CD4-positive, alpha-beta T cell (primary cell): ENCODE measurements at regions not wholly inside any gene's neighbourhood (a gene's known extent, or its start where the extent isn't known, plus 50 kb on each side); places are given as distances from the start of the nearest gene placed in this dataset.
"Not testable (repeated sequence)": the region's sequence is repeated elsewhere in the genome, so short reads cannot be mapped to it uniquely, and the experiment has no call there.

Experiments
- ATAC-seq: fragments of 200-7000 bp; cut with Tn5 transposase; one replicate; pipeline ENCODE4 v1.10.0; 2022; ENCODE audit warnings: mild to moderate bottlenecking; ENCODE audit not compliant: poor library complexity
- CTCF ChIA-PET: fragments of 350-600 bp; sonication (Branson Sonifier 250); formaldehyde crosslinking; loops from one replicate; lab custom pipeline; 2021; ENCODE audit warnings: antibody characterized with exemption, inconsistent platforms; lab: Charles Lee
- POLR2A ChIA-PET: fragments of 350-600 bp; sonication (Branson Sonifier 250); formaldehyde crosslinking; loops from one replicate; lab custom pipeline; 2021; ENCODE audit warnings: antibody characterized with exemption, inconsistent platforms; lab: Charles Lee
- DNase-seq, 14 experiments: peaks; one replicate each; pipeline ENCODE4 v3.0.0-alpha.2; 2013 to 2020; ENCODE audit warnings: mixed read lengths in 2 of 14
- H3K27ac ChIP-seq, 2 donors: one replicate each; pipeline versions ENCODE4 v1.5.1 to v1.7.0; 2013; ENCODE audit warnings: low read length in 2 of 2, low read depth in 1 of 2, mild to moderate bottlenecking in 1 of 2
- H3K27me3 ChIP-seq, 2 experiments: 1 replicate in 1 of 2; 2 replicates in 1 of 2; pipeline versions ENCODE4 v1.6.1 to v1.7.0; 2013; ENCODE audit warnings: low read length in 2 of 2, control low read depth in 1 of 2, mild to moderate bottlenecking in 1 of 2, moderate library complexity in 1 of 2; ENCODE audit not compliant: insufficient read depth in 2 of 2, control insufficient read depth in 1 of 2
- H3K36me3 ChIP-seq: one replicate; pipeline ENCODE4 v1.6.1; 2013; ENCODE audit warnings: low read length, control low read depth; ENCODE audit not compliant: insufficient read depth
- H3K4me1 ChIP-seq: one replicate; pipeline ENCODE4 v1.6.1; 2013; ENCODE audit warnings: low read length, control low read depth; ENCODE audit not compliant: insufficient read depth
- H3K4me3 ChIP-seq: one replicate; pipeline ENCODE4 v1.5.1; 2013; ENCODE audit warnings: mild to moderate bottlenecking, low read length, moderate library complexity
- H3K9me3 ChIP-seq, 2 experiments: 1 replicate in 1 of 2; 2 replicates in 1 of 2; pipeline versions ENCODE4 v1.6.1 to v1.7.0; 2013; ENCODE audit warnings: low read length in 2 of 2, mild to moderate bottlenecking in 2 of 2, control low read depth in 1 of 2, moderate library complexity in 1 of 2; ENCODE audit not compliant: control insufficient read depth in 1 of 2, insufficient read depth in 1 of 2
- H3K27ac Mint-ChIP-seq: one replicate; pipeline ENCODE4 v1.8.0; 2020; ENCODE audit warnings: mixed read lengths
- H3K27me3 Mint-ChIP-seq: one replicate; pipeline ENCODE4 v1.8.0; 2021; ENCODE audit warnings: mixed read lengths
- H3K36me3 Mint-ChIP-seq: one replicate; pipeline ENCODE4 v1.8.0; 2021; ENCODE audit warnings: low read depth, mixed read lengths
- H3K4me1 Mint-ChIP-seq: one replicate; pipeline ENCODE4 v1.8.0; 2021; ENCODE audit warnings: low read depth, mixed read lengths
- H3K4me3 Mint-ChIP-seq: one replicate; pipeline ENCODE4 v1.8.0; 2020; ENCODE audit warnings: mild to moderate bottlenecking, mixed read lengths
- H3K9me3 Mint-ChIP-seq: one replicate; pipeline ENCODE4 v1.8.0; 2020; ENCODE audit warnings: mixed read lengths
- intact Hi-C, 2 experiments: fragments of 100-400 bp; cut with DNase I in 1 of 2; cut with micrococcal nuclease in 1 of 2; formaldehyde crosslinking; loops; one replicate each; pipeline versions ENCODE4 v1.15.1 to v1.9.0; 2023 to 2025; cut with DNase I, micrococcal nuclease
- TF ChIP-seq, protein P1 (sequence below): fragments of 200-600 bp; IDR thresholded peaks from one replicate; pipeline ENCODE4 v1.8.0; 2022; ENCODE audit warnings: antibody characterized with exemption, mild to moderate bottlenecking

- no peak for DNase-seq
- Mint-ChIP-seq H3K4me3 (no peak overlapping the region), H3K27me3 (no peaks in the 10 kb centered on the region), H3K9me3 (no peaks in the 10 kb centered on the region), H3K36me3 (no peaks in the 10 kb centered on the region), H3K4me1 (no peaks in the 10 kb centered on the region), H3K27ac (no peak overlapping the region)
- no peaks in the 10 kb centered on the region for H3K9me3 ChIP-seq
- POLR2A ChIA-PET = no interaction called here
- TF ChIP-seq, protein P1, sequence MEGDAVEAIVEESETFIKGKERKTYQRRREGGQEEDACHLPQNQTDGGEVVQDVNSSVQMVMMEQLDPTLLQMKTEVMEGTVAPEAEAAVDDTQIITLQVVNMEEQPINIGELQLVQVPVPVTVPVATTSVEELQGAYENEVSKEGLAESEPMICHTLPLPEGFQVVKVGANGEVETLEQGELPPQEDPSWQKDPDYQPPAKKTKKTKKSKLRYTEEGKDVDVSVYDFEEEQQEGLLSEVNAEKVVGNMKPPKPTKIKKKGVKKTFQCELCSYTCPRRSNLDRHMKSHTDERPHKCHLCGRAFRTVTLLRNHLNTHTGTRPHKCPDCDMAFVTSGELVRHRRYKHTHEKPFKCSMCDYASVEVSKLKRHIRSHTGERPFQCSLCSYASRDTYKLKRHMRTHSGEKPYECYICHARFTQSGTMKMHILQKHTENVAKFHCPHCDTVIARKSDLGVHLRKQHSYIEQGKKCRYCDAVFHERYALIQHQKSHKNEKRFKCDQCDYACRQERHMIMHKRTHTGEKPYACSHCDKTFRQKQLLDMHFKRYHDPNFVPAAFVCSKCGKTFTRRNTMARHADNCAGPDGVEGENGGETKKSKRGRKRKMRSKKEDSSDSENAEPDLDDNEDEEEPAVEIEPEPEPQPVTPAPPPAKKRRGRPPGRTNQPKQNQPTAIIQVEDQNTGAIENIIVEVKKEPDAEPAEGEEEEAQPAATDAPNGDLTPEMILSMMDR = no peak
- CTCF ChIA-PET = no interaction called here
- no peaks in the 10 kb centered on the region for H3K36me3 ChIP-seq
- no peaks in the 10 kb centered on the region for H3K4me1 ChIP-seq
- H3K27me3 ChIP-seq = no peaks in the 10 kb centered on the region
- intact Hi-C loops = no loop called here
- H3K27ac ChIP-seq = no peak overlapping the region
- no peak for ATAC-seq
- no peak overlapping the region for H3K4me3 ChIP-seq
These were observed 686.9 kb downstream of the BCKDHB start for GRCh38 chr6:80793411-80793810.

DNA sequence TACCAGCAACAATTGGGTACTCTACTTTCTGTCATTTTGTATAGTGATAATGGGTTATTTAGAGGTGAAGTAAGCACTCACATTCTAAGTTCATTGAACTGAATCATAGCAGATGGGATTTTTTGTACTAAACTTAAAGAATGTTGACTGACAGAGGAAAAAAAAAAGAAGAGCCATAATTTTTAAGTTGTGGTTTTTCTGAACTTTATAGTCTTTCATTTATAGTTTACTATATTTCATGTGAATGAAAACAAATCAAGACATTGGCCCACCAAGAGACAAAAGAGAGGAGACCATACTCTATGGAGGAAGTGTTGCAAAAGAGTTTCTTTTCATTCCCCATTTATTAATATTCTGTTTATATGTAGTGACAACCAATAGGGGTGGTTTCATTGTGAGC, 685.7 kb downstream of the BCKDHB start:
- Mint-ChIP-seq H3K4me3 (no peak overlapping the region), H3K9me3 (no peaks in the 10 kb centered on the region), H3K27me3 (no peaks in the 10 kb centered on the region), H3K36me3 (no peaks in the 10 kb centered on the region), H3K27ac (no peak overlapping the region), H3K4me1 (no peaks in the 10 kb centered on the region)
- H3K9me3 ChIP-seq = peaks cover 0 to 3% of the 10 kb centered on the region in 2 experiments
- ChIA-PET CTCF (no interaction called here), POLR2A (no interaction called here)
- no peaks in the 10 kb centered on the region for H3K4me1 ChIP-seq
- no peaks in the 10 kb centered on the region for H3K27me3 ChIP-seq
- H3K4me3 ChIP-seq = no peak overlapping the region
- no peak for DNase-seq
- intact Hi-C loops = no loop called here
- H3K36me3 ChIP-seq = no peaks in the 10 kb centered on the region
- no peak overlapping the region for H3K27ac ChIP-seq
- TF ChIP-seq, protein P1 = no peak
- ATAC-seq = no peak

DNA sequence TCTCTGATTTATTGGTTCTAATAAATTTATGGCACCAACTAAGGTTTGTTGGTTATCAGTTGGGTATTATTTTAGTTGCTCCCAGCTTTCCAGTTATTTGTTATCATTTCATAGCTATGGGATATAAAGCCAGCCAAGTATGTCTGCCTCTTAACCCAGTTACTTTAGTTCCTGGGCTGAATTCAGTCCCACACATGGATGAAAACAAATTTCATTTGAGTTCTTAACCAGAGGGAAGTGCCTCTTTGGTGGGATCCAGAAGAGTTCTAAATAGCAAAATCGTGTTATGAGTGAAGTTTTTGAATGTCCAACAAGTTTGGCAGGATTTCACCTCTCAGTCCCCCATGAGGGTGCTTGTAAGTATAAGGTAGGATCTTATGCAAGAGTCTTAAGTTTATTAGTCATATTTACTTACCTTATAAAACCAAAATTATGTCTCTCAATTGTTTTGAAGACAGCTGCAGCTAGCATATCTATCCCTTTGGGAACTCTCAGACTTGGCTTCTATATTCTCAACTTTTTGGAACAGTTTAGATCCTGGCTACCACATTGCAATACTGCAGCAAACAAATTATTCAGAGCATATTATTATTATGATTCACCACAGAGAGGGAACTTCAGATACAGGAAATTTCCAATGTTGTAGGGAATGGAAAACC, 683.6 kb downstream of the BCKDHB start:
- intact Hi-C loops = no loop called here
- Histone ChIP-seq H3K27me3 (no peaks in the 10 kb centered on the region), H3K4me3 (no peak overlapping the region), H3K27ac (no peak overlapping the region), H3K4me1 (no peaks in the 10 kb centered on the region), H3K36me3 (no peaks in the 10 kb centered on the region), H3K9me3 (peaks cover 0 to 3% of the 10 kb centered on the region in 2 experiments)
- H3K4me3 Mint-ChIP-seq = no peak overlapping the region
- DNase-seq = no peak
- no peak overlapping the region for H3K27ac Mint-ChIP-seq
- no peaks in the 10 kb centered on the region for H3K36me3 Mint-ChIP-seq
- TF ChIP-seq, protein P1 = no peak
- no peaks in the 10 kb centered on the region for H3K27me3 Mint-ChIP-seq
- no peak for ATAC-seq
- no peaks in the 10 kb centered on the region for H3K4me1 Mint-ChIP-seq
- CTCF ChIA-PET = no interaction called here
- no peaks in the 10 kb centered on the region for H3K9me3 Mint-ChIP-seq
- POLR2A ChIA-PET = no interaction called here

- peaks cover 5 to 17% of the 10 kb centered on the region in 2 experiments for H3K9me3 ChIP-seq
- intact Hi-C loops, ATAC-seq, H3K9me3 Mint-ChIP-seq, H3K4me3 Mint-ChIP-seq, H3K4me3 ChIP-seq, POLR2A ChIA-PET, H3K4me1 ChIP-seq, H3K27me3 ChIP-seq, H3K36me3 Mint-ChIP-seq, H3K27me3 Mint-ChIP-seq, H3K27ac ChIP-seq, H3K36me3 ChIP-seq, DNase-seq, CTCF ChIA-PET, H3K4me1 Mint-ChIP-seq, H3K27ac Mint-ChIP-seq: not testable (repeated sequence)
These were observed 676.8 kb downstream of the BCKDHB start for GRCh38 chr6:80783271-80783670.
